Sigmoid colon (tissue), 4 donors: ENCODE measurements at regions not wholly inside any gene's neighbourhood (a gene's known extent, or its start where the extent isn't known, plus 50 kb on each side); places are given as distances from the start of the nearest gene placed in this dataset.

Source experiments
- CTCF ChIP-seq, 4 experiments: fragments of 450-650 bp in 3 of 4; fragments of 200-600 bp in 1 of 4; IDR thresholded peaks; one replicate each; pipeline ENCODE4 v1.5.1; 2016 to 2019; ENCODE audit warnings: antibody characterized with exemption in 4 of 4, mild to moderate bottlenecking in 3 of 4, moderate library complexity in 2 of 4
- POLR2A ChIP-seq, 2 donors: fragments of 450-650 bp; IDR thresholded peaks; one replicate each; pipeline ENCODE4 v1.6.1; 2016; ENCODE audit warnings: antibody characterized with exemption in 2 of 2, mild to moderate bottlenecking in 2 of 2, moderate library complexity in 2 of 2
- POLR2AphosphoS5 ChIP-seq, 4 donors: sonication (generic); formaldehyde crosslinking; IDR thresholded peaks; one replicate each; pipeline ENCODE4 v1.6.1; 2017; ENCODE audit warnings: antibody characterized with exemption in 4 of 4

DNA sequence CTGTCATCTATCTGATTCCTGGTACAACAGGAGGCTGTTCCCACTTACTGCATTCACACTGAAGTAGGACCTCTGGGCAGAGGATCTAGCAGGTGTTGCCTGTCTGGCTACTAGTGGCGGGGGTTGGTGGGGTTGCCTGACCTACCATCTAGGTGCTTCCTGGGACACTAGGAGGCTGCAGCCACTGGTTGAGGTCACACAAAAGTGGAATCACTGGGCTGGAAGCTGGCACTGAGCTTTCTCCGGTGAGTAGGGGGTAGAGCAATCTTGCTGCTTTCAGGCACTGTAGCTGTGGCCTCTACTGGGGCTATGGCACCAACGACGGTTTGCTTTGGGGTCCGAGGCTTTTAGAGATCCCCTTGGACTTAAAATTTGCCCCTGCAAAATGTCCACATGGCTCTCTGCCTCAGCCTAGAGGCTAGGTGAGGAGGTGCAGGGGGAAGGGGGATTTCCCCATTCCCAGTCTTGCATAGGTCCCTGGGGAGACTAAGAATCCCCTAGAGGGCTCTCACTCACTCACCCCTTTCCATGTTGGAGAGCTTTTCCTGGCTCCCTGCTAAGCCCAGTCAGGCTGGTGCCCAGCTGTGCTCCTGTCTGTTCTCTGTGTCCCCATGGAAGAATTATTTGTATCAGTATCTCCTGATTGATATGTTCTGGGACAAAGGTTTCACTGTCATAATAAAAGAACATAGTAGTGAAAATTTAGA lies 397.7 kb upstream of the EPHA6 start:
- no peak for TF ChIP-seq CTCF (IDR thresholded peaks at IDR 0.05)
- TF ChIP-seq POLR2AphosphoS5 (IDR thresholded peaks at IDR 0.05) = no peak
- no peak for TF ChIP-seq POLR2A (IDR thresholded peaks at IDR 0.05)
